Upper lobe of left lung (tissue), 6 donors: ENCODE measurements at regions not wholly inside any gene's neighbourhood (a gene's known extent, or its start where the extent isn't known, plus 50 kb on each side); places are given as distances from the start of the nearest gene placed in this dataset.

Experiments
- ATAC-seq, 2 donors: fragments of 200-7000 bp; cut with Tn5 transposase; one replicate each; pipeline ENCODE4 v1.9.1; 2022; ENCODE audit warnings: mild to moderate bottlenecking in 2 of 2, moderate library complexity in 2 of 2; ENCODE audit not compliant: low FRiP score in 2 of 2
- DNase-seq, 2 donors: peaks; one replicate each; pipeline ENCODE4 v3.0.0-alpha.2; 2019 to 2020
- H3K27ac ChIP-seq, 4 donors: fragments of 200-600 bp; sonication (generic); one replicate each; pipeline ENCODE4 v1.5.1; 2016 to 2019
- H3K27me3 ChIP-seq, 4 donors: fragments of 200-600 bp; sonication (generic); one replicate each; pipeline ENCODE4 v1.5.1; 2017 to 2019
- H3K36me3 ChIP-seq, 4 donors: fragments of 200-600 bp; sonication (generic); one replicate each; pipeline ENCODE4 v1.5.1; 2016 to 2019
- H3K4me1 ChIP-seq, 4 donors: fragments of 200-600 bp; sonication (generic); one replicate each; pipeline ENCODE4 v1.5.1; 2018 to 2019
- H3K4me3 ChIP-seq, 4 donors: fragments of 200-600 bp; sonication (generic); one replicate each; pipeline ENCODE4 v1.5.1; 2017 to 2019; ENCODE audit warnings: mild to moderate bottlenecking in 2 of 4, moderate library complexity in 1 of 4
- H3K9me3 ChIP-seq, 4 donors: fragments of 200-600 bp; sonication (generic); one replicate each; pipeline ENCODE4 v1.5.1; 2018 to 2019
- EP300 ChIP-seq, 4 donors: sonication (generic); formaldehyde crosslinking; IDR thresholded peaks; one replicate each; pipeline ENCODE4 v1.5.1; 2017; ENCODE audit warnings: antibody characterized with exemption in 4 of 4, control low read depth in 2 of 4
- POLR2A ChIP-seq, 4 donors: fragments of 450-650 bp; IDR thresholded peaks; one replicate each; pipeline ENCODE4 v1.5.1; 2016 to 2017; ENCODE audit warnings: antibody characterized with exemption in 4 of 4, mild to moderate bottlenecking in 2 of 4
- POLR2AphosphoS5 ChIP-seq, 2 donors: sonication (generic); formaldehyde crosslinking; IDR thresholded peaks; one replicate each; pipeline ENCODE4 v1.5.1; 2017; ENCODE audit warnings: antibody characterized with exemption in 2 of 2
- WGBS, 2 donors: methylation state at CpG; one replicate each; pipeline ENCODE4 v1.1.5; 2017 to 2018; 5-methylcytosine and 5-hydroxymethylcytosine counted together
- TF ChIP-seq, protein P1 (sequence below), 6 experiments: fragments of 450-650 bp in 4 of 6; fragments of 200-600 bp in 2 of 6; sonication (generic) in 2 of 6; IDR thresholded peaks; one replicate each; pipeline ENCODE4 v1.5.1; 2016 to 2019; ENCODE audit warnings: antibody characterized with exemption in 6 of 6
- donor health status: DM: no; HTN: no; CAD: no; lungs with moderate emphysema.
- donor health status: DM: no; HTN: yes; CAD: no; lungs with severe emphysema.

DNA sequence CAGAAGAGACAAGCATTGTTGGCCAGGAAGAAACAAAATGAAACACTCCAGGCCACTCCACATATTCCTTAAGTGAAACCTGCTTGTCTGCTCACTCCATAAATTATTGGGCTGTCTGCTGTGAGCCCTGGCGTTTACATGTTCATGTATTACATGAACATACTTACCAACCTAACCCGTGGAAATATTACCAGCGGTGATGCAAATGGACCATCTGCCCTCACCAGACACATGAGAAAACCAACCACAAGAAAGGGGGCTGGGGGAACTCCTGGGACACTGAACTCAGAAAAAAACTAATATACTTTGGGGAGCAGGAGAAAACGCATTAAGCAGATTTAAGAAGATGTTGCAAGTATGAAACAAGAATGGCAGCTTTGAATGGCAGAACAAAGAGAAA, 731.2 kb upstream of the IGFBP3 start:
- ATAC-seq = no peak
- TF ChIP-seq, protein P1, sequence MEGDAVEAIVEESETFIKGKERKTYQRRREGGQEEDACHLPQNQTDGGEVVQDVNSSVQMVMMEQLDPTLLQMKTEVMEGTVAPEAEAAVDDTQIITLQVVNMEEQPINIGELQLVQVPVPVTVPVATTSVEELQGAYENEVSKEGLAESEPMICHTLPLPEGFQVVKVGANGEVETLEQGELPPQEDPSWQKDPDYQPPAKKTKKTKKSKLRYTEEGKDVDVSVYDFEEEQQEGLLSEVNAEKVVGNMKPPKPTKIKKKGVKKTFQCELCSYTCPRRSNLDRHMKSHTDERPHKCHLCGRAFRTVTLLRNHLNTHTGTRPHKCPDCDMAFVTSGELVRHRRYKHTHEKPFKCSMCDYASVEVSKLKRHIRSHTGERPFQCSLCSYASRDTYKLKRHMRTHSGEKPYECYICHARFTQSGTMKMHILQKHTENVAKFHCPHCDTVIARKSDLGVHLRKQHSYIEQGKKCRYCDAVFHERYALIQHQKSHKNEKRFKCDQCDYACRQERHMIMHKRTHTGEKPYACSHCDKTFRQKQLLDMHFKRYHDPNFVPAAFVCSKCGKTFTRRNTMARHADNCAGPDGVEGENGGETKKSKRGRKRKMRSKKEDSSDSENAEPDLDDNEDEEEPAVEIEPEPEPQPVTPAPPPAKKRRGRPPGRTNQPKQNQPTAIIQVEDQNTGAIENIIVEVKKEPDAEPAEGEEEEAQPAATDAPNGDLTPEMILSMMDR (IDR thresholded peaks at IDR 0.05) = no peak
- TF ChIP-seq POLR2AphosphoS5 (IDR thresholded peaks at IDR 0.05) (no peak), POLR2A (IDR thresholded peaks at IDR 0.05) (no peak), EP300 (IDR thresholded peaks at IDR 0.05) (no peak)
- 83 to 84% methylated on average over 4 of the region's 4 CpGs for WGBS, 2 donors
- DNase-seq = no peak
- Histone ChIP-seq H3K36me3 (no peaks in the 10 kb centered on the region), H3K4me3 (no peak overlapping the region), H3K27me3 (no peaks in the 10 kb centered on the region), H3K4me1 (no peaks in the 10 kb centered on the region), H3K27ac (peak overlapping the region in 1 of 4 donors; percentile 30), H3K9me3 (peaks cover 0 to 4% (median 0%) of the 10 kb centered on the region in 4 donors)

DNA sequence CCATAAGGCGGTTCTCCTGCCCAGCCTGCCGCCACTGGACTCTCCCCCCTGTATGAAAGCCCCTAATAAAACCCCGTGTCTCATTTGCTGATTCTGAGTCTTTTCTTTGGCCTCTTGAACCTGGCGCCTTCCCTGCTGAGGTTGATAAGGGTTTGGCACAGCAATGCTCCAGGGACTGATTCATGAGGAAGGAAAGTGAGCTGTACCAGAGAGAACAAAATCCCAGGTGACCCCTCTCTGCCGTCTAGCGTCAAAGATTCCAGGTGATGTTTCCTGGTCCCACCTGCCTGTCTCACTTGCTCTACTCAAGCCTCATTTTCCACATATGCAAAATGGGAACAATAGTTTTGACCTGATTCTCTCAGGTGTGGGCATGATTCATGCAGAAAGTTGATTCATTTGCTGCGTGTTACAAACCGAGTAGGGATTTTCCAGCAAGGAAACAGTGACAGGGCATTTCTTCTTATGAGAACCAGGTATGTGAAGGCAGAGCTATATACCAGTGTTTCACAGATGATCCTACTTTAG, 730.6 kb upstream of the IGFBP3 start:
- Histone ChIP-seq H3K4me1 (no peaks in the 10 kb centered on the region), H3K36me3 (no peaks in the 10 kb centered on the region), H3K27me3 (no peaks in the 10 kb centered on the region), H3K9me3 (peaks cover 0 to 4% (median 0%) of the 10 kb centered on the region in 4 donors), H3K4me3 (no peak overlapping the region), H3K27ac (peak overlapping the region in 2 of 4 donors; percentile 30 to 43)
- no peak for DNase-seq
- TF ChIP-seq, protein P1 (IDR thresholded peaks at IDR 0.05) = no peak
- TF ChIP-seq POLR2A (IDR thresholded peaks at IDR 0.05) (no peak), EP300 (IDR thresholded peaks at IDR 0.05) (no peak), POLR2AphosphoS5 (IDR thresholded peaks at IDR 0.05) (no peak)
- WGBS, 2 donors = 78 to 83% methylated on average over 7 to 8 of the region's 8 CpGs
- peak in 1 of 2 donors; percentile 34 for ATAC-seq

DNA sequence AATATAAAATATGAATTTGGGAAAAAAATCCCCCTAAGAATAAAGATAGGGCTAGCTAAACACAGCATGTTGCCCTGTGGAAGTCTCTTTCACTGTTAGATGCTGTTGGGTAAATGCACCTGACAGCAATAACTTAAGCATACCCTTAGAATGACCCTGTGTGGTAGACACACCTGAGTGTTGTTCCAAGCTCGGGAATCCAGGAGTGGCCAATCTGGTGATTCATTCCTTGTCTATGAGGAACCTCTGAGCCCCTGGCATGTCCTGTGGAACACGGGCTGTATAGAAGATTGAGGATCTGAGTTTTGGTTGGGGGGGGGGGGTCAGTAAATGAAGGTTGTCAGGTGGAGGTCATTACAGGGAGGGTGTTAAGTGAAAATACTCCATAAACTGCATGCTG, 730.0 kb upstream of the IGFBP3 start:
- Histone ChIP-seq H3K9me3 (peaks cover 0 to 4% (median 0%) of the 10 kb centered on the region in 4 donors), H3K36me3 (no peaks in the 10 kb centered on the region), H3K4me1 (no peaks in the 10 kb centered on the region), H3K27me3 (no peaks in the 10 kb centered on the region), H3K4me3 (no peak overlapping the region), H3K27ac (peak overlapping the region in 2 of 4 donors; percentile 30 to 43)
- DNase-seq = peak in 1 of 2 donors; percentile 33
- 74 to 80% methylated on average over 2 of the region's 2 CpGs for WGBS, 2 donors
- ATAC-seq = peak in 1 of 2 donors; percentile 86
- TF ChIP-seq EP300 (IDR thresholded peaks at IDR 0.05) (no peak), POLR2A (IDR thresholded peaks at IDR 0.05) (no peak), POLR2AphosphoS5 (IDR thresholded peaks at IDR 0.05) (no peak)
- TF ChIP-seq, protein P1 (IDR thresholded peaks at IDR 0.05) = no peak

GRCh38 chr7:46649876-46650275, 728.8 kb upstream of the IGFBP3 start:
- no peak overlapping the region for H3K27ac ChIP-seq
- ATAC-seq = no peak
- no peak for DNase-seq
- no peaks in the 10 kb centered on the region for H3K36me3 ChIP-seq
- peaks cover 0 to 4% (median 0%) of the 10 kb centered on the region in 4 donors for H3K9me3 ChIP-seq
- TF ChIP-seq POLR2AphosphoS5 (IDR thresholded peaks at IDR 0.05) (no peak), EP300 (IDR thresholded peaks at IDR 0.05) (no peak), POLR2A (IDR thresholded peaks at IDR 0.05) (no peak)
- TF ChIP-seq, protein P1 (IDR thresholded peaks at IDR 0.05) = no peak
- no peak overlapping the region for H3K4me3 ChIP-seq
- H3K4me1 ChIP-seq = no peaks in the 10 kb centered on the region
- no peaks in the 10 kb centered on the region for H3K27me3 ChIP-seq
- 28 to 43% methylated on average over 2 of the region's 2 CpGs for WGBS, 2 donors
